GM21528 (cell line): ENCODE measurements at regions not wholly inside any gene's neighbourhood (a gene's known extent, or its start where the extent isn't known, plus 50 kb on each side); places are given as distances from the start of the nearest gene placed in this dataset.
"Not testable (repeated sequence)": the region's sequence is repeated elsewhere in the genome, so short reads cannot be mapped to it uniquely, and the experiment has no call there.

Source experiments
- ATAC-seq: cut with Tn5 transposase; IDR thresholded peaks from one replicate; pipeline ENCODE4 v1.9.1; 2021; ENCODE audit warnings: mild to moderate bottlenecking, moderate library complexity; ENCODE audit not compliant: unreplicated experiment, low FRiP score

GRCh38 chr7:10475940-10476641 lies 497.6 kb upstream of the PHF14 start:
- no peak for ATAC-seq

- ATAC-seq = no peak
These were observed 497.0 kb upstream of the PHF14 start for GRCh38 chr7:10476642-10477041.

GRCh38 chr7:10483671-10484070 lies 490.0 kb upstream of the PHF14 start:
- no peak for ATAC-seq

GRCh38 chr7:10484767-10485166 lies 488.9 kb upstream of the PHF14 start:
- no peak for ATAC-seq

- not testable (repeated sequence) for ATAC-seq
These were observed 472.3 kb upstream of the PHF14 start for GRCh38 chr7:10501206-10501884.

GRCh38 chr7:10507032-10507431 lies 466.6 kb upstream of the PHF14 start:
- ATAC-seq = no peak

GRCh38 chr7:10521306-10521705 lies 452.4 kb upstream of the PHF14 start:
- no peak for ATAC-seq

- ATAC-seq = not testable (repeated sequence)
These were observed 440.2 kb upstream of the PHF14 start for GRCh38 chr7:10533429-10533828.

- ATAC-seq = no peak
These were observed 437.1 kb upstream of the PHF14 start for GRCh38 chr7:10536561-10536960.

GRCh38 chr7:10537764-10538163 lies 435.9 kb upstream of the PHF14 start:
- ATAC-seq = no peak

GRCh38 chr7:10557375-10557774 lies 416.3 kb upstream of the PHF14 start:
- no peak for ATAC-seq

GRCh38 chr7:10560497-10560896 lies 413.2 kb upstream of the PHF14 start:
- no peak for ATAC-seq

GRCh38 chr7:10568891-10569290 lies 404.8 kb upstream of the PHF14 start:
- no peak for ATAC-seq

- no peak for ATAC-seq
These were observed 401.9 kb upstream of the PHF14 start for GRCh38 chr7:10571759-10572158.

- no peak for ATAC-seq
These were observed 395.8 kb upstream of the PHF14 start for GRCh38 chr7:10577866-10578374.

- no peak for ATAC-seq
These were observed 394.1 kb upstream of the PHF14 start for GRCh38 chr7:10579561-10579960.

- no peak for ATAC-seq
These were observed 388.8 kb upstream of the PHF14 start for GRCh38 chr7:10584886-10585285.

GRCh38 chr7:10588084-10588483 lies 385.6 kb upstream of the PHF14 start:
- no peak for ATAC-seq

GRCh38 chr7:10592604-10593003 lies 381.1 kb upstream of the PHF14 start:
- no peak for ATAC-seq

- no peak for ATAC-seq
These were observed 380.6 kb upstream of the PHF14 start for GRCh38 chr7:10593080-10593479.

GRCh38 chr7:10596827-10597226 lies 376.8 kb upstream of the PHF14 start:
- no peak for ATAC-seq

- no peak for ATAC-seq
These were observed 369.5 kb upstream of the PHF14 start for GRCh38 chr7:10604128-10604527.
